HG03378 (cell line): ENCODE measurements at regions not wholly inside any gene's neighbourhood (a gene's known extent, or its start where the extent isn't known, plus 50 kb on each side); places are given as distances from the start of the nearest gene placed in this dataset.

Experiments used
- ATAC-seq: cut with Tn5 transposase; IDR thresholded peaks from one replicate; pipeline ENCODE4 v1.9.1; 2021; ENCODE audit warnings: mild to moderate bottlenecking, moderate library complexity; ENCODE audit not compliant: unreplicated experiment

DNA sequence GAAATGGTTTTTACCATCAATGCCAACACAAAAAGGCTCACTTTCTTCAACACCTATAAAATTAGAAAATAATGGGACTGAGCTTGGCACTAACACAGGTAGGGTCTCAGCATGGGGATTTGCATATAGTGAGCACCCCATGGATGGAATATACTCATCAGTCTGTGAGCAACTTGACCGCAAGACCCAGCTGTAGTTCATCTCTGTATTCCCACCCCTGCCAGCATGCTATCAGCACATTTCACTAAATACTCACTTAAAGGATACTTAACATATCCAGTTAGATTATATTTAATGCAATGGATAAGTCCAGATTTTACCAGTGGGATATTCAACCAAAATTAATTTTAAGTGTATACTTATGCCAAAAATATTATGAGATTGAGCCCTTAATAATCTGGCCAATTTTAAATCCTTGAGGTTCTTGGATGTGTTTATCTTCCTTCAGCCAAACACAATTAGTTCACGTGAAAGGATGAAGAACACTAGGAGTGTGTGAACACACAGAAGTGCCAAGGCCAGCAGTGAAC is 66.7 kb downstream of the C16orf95 start:
- ATAC-seq, result no peak

DNA sequence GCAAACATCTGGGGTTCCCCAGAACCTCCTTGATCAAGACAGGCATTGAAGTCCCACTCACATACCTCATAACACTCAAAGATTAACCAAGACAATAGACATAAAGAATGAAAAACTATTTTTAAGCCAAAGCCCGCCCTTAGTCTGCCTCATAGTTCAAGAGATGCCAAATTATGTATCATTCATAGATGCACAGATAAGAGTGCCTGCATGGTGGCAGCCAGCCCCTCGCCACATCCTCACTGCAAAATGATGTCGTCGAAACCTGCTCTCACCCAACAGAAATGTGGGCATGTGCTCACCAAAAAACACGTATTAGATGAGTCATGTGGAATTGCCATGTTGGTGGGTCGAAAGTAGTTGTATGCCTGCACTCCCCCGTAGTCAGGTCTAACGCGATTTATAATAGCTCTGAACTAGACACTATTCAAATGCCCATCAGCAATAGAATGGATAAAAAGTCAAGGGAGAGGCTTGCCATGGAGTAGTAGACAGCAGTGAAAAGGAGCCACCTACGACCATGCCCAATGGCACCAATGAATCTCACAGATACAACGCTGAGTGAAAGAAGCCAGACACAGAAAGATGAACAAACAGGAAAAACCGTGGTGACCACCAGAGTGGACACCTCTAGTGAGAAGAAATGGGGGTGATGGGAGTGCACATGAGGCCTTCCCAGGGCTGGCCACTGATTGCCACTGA is 64.8 kb downstream of the C16orf95 start:
- no peak for ATAC-seq
